NCI-H2171 (cell line): ENCODE measurements at regions not wholly inside any gene's neighbourhood (a gene's known extent, or its start where the extent isn't known, plus 50 kb on each side); places are given as distances from the start of the nearest gene placed in this dataset.

ENCODE experiments used
- DNase-seq: peaks from one replicate; lab custom pipeline; 2025; lab: John Stamatoyannopoulos, UW

DNA sequence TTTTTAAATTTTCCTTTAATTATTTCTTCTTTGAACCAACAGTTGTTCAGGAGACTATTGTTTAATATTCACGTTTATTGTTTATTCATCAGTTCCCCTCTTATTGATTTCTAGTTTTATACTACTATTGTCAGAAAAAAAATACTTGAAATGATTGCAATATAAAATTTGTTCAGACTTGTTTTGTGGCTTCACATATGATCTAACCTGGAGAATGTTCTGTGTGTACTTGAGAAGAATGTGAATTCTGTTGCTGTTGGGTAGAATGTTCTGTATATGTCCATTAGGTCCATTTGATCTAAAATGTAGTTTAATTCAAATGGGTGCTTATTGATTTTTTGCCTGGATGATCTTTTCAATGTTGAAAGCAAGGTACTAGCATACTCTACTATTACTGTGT lies 408.7 kb upstream of the RIOK2 start:
- DNase-seq = no peak

- no peak for DNase-seq
Measured at GRCh38 chr5:97600486-97600885, 417.4 kb upstream of the RIOK2 start.

- DNase-seq = no peak
Measured at GRCh38 chr5:97601651-97602050, 418.6 kb upstream of the RIOK2 start.

DNA sequence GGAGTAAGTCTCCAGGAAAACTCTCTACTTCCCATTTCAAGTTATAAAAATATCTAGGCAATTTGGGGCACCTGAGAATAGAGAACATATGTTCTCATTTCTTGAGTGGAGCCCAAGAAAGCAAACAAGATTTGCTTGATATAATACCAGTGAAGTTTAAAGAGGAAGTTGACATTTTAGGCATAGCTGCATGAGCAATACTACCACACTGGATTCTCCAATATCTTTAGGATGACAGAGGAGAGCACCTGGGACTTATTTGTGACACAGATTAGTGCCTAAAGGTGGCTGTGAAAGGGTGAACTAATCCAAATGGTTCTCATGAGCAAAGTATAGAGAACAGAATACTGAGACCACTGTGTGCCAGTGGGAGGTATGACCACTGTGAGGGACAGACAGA lies 423.5 kb upstream of the RIOK2 start:
- DNase-seq = no peak

- no peak for DNase-seq
Measured at GRCh38 chr5:97608501-97608900, 425.5 kb upstream of the RIOK2 start.

DNA sequence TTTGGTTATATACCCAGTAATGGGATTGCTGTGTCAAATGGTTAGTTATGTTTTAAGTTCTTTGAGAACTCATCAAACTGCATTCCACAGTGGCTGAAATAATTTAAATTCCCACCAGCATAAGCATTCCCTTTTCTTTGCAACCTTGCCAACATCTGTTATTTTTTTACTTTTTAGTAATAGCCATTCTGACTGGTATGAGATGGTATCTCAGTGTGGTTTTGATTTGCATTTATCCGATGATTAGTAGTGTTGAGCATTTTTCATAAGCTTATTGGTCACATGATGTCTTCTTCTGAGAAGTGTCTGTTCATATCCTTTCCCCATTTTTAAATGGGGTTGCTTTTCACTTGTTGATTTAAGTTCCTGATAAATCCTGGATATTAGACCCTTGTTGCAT lies 435.7 kb upstream of the RIOK2 start:
- DNase-seq = no peak

DNA sequence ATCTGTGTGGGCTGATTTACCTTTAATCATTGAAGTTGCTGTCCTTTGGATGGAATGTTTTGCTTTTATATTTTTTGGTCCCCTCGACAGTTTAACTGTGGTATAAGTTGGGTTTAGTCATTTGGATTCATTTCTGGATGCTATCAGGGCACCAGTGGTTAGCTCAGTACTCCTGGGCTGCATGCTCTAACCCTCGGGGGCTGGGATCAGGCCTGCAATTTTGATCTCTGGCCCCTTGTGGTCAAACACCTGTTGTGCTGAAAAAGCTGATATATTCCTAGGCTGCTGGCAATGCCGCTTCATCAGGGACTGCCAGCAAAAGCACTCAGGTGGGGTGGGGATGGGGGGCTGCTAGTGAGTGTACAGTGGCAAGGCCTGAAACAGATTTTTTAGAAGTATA lies 440.4 kb upstream of the RIOK2 start:
- DNase-seq = no peak

DNA sequence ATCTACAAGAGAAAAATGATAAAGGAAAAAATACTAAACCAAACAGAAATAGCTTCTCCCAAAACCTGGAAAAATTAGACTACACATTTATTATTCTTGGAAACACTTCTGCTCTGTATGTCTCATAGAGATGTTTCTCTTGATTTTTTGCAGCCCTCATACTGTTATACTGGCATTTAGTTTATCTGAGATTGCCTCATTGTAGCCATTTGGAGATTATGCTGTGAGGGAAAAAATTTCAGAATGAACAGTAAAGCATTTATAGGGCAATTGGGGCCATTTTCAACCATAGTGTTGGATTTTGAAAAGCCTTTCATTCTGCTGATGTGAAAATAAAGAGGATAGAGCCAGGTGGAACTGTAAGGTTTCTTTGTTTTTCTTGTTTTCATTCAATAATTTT lies 441.8 kb upstream of the RIOK2 start:
- DNase-seq = no peak

DNA sequence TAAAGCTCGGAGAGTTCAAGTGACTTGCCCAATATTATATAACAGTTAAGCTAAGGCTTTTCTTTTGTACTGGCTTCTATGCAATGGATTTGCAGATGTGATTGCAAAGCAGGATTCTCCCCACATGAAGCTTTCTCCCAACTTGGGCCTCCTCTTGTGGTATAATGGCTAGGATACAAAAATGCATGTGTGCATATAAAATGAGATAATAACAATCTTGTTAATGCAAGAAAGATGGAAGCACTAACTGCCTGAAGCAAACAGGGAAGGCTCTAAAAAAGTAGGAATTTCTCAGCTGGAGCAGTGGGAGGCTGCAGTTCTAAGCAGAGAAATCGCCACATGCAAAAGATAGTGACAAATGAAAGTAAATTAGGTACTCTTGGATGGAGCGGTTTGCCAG lies 444.2 kb upstream of the RIOK2 start:
- no peak for DNase-seq

- no peak for DNase-seq
Measured at GRCh38 chr5:97628031-97628430, 445.0 kb upstream of the RIOK2 start.

DNA sequence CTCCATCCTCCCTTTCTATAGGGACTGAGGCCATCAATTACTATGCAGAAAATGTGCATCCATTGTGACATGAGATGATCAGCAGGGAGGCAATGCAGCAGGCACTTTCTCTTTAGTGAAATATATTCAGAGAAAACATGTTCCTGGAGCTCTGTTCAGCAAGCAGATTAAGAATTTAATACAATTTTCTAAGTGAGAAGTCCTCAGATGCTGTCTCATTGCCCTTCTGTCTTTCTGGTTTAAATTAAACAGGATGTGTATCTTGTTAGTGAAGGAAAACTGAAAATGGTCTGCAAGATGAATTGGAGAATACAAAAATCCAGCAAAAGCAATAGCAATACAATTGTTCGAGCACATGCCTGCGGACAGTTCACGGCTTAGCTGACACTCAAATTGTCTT lies 445.8 kb upstream of the RIOK2 start:
- DNase-seq = no peak

DNA sequence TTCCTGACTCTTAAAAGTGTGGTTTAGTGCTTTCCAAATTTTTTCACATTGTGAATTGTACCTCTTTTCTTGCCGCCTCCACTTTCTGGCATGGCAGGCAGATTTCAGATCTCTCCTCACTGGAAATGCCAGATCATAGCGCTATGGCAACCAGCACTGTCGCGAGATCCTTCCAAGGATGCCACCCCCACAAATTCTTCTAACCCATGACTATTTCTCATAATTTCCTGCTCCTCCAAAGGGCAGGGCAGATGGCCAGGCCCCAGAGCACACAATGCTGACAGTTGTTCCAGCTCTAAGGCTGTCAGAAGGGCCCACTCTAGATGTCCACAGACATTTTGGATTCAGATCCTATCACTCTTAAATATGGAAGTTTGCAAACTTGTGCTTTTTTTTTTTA lies 446.2 kb upstream of the RIOK2 start:
- DNase-seq = no peak

DNA sequence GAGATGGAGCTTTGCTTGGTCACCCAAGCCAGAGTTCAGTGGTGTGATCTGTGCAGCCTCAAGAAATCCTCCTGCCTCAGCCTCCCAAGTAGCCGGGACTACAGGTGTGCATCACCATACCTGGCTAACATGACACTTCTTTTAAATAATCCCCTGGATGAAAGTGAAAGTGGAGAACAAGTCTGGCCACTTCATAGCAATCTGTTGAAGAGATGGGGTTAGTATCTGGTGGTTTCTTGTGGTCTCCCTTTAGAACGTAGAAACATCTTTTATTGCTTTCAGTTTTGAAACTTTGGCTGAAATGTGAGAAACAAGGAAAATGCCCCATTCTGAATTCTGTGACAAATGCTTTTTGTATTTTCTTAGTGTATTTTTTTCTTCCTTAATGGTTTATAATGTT lies 452.5 kb upstream of the RIOK2 start:
- DNase-seq = no peak

- no peak for DNase-seq
Measured at GRCh38 chr5:97636766-97637165, 453.7 kb upstream of the RIOK2 start.

DNA sequence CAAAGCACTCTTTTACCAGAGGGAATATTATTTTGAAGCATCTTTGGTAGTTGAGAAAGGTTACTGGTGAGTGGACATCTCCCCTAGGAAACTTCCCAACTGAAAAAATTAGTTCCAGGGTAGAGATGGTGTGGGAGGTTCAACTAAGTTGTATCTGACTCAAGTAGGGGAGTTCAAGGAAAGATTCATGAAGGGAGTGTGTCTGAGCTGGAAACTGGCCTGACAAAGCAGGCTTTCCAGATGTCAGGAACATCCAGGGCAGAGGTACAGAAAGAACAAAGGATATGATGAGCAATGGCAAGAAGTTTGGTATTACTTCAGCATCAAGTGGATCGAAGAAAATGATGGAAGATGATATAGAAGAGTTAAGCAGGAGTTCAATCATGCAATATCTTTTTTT lies 458.0 kb upstream of the RIOK2 start:
- no peak for DNase-seq

GRCh38 chr5:97644206-97644605 lies 461.2 kb upstream of the RIOK2 start:
- DNase-seq = no peak

- DNase-seq = no peak
Measured at GRCh38 chr5:97644896-97645295, 461.8 kb upstream of the RIOK2 start.

DNA sequence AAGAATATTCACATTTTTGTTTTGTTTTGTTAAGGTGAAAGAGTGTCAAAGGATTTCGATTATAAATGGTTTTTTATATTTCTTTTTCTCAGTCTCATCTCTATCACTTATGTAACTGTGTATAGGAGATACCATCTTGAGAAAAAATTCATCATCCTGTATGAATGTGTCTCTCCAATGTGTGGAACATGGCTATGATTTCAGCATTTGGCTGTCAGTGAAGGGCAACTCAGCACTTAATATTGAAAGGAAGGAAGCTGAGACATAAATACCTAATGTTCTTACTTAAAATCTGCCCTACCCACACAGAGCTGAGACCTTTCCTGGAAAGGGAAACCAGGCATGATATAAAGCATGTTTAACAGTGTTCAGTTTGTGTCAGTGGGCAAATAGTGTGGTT lies 474.2 kb upstream of the RIOK2 start:
- no peak for DNase-seq

DNA sequence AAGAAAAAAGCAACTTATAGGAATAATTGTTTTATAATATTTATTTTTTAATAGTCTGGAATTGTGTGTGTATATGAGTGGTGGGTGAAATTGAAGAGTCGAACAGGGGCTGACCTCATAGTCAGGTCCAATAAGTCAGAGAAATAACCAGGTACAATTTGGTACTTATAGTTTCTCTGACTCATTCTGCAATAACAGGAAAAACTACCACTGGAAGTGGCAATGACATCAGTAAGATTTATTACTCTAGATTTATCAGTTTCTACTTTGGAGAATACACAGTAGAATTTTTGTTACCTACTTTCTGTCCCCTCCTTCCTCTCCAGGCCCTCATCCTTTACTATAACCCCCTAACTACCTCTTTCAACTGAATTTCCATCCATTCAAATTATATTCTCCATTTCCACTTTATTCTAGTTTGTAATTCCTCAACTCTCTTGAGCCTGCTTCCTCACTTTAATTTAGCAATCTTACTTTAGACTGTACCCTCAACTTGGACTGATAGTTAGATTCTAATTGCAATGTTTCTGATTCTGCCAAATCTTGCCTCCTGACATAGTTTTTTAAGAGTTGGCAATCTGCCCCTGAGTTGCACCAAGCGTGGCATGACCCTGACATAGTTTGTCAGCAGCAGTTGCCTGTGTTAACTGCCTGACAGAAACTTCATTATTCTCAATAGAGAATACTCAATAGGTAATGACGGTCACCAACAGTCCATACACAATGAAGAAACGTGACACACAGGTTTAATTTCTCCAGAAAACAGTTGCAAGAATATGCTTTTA lies 475.3 kb upstream of the RIOK2 start:
- DNase-seq = no peak

- DNase-seq = no peak
Measured at GRCh38 chr5:97666783-97667182, 483.7 kb upstream of the RIOK2 start.

DNA sequence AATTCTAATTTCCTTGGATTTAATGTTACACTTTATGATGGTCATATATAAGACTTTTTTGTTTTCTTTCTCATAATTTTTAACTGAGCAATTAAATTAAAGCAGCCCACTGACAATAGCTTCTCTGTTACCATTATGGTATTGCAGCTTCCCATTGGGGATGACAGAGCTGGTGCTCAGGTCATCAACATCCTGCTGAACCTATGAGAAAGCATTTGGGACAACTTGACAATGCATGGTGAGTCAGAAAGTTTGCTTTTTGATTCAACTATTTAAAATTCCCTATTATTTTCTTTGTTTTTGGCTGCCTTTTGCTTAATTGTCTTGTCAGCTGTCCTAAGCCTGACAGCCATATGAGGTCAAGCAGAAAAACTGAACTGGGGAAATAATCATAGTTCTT lies 487.4 kb upstream of the RIOK2 start:
- DNase-seq = no peak

GRCh38 chr5:97676608-97677007 lies 493.6 kb upstream of the RIOK2 start:
- DNase-seq = no peak

GRCh38 chr5:97694091-97694490 lies 511.0 kb upstream of the RIOK2 start:
- no peak for DNase-seq

- no peak for DNase-seq
Measured at GRCh38 chr5:97714424-97714823, 531.4 kb upstream of the RIOK2 start.

DNA sequence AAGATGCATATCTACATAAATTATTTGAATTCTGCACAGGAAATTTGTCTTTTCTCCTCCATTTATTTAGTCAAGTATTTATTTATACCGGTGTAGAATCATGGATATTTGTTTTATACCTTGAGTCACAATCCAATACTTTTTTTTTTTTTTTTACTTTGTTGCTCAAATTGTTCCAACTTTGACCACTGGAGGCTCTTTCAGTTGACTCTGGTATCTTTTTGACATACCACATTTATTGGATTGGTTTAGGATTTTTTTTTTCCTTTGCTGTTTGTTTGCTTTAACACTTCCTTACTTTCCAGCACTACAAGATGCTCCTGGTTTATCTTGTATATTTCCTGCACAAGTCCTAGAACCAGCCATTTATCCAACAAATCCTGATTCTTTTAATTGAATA lies 543.1 kb upstream of the RIOK2 start:
- no peak for DNase-seq
